ENCODE measurements at regions not wholly inside any gene's neighbourhood (a gene's known extent, or its start where the extent isn't known, plus 50 kb on each side); places are given as distances from the start of the nearest gene placed in this dataset.

GRCh38 chr14:101464984-101465794 lies 96.1 kb upstream of the DIO3 start:
- H3K27ac ChIP-seq: no peak overlapping the region
- TF ChIP-seq CTCF (IDR thresholded peaks at IDR 0.05) (no peak), ZFX (IDR thresholded peaks at IDR 0.05; ENCODE audit: borderline replicate concordance) (no peak)

DNA sequence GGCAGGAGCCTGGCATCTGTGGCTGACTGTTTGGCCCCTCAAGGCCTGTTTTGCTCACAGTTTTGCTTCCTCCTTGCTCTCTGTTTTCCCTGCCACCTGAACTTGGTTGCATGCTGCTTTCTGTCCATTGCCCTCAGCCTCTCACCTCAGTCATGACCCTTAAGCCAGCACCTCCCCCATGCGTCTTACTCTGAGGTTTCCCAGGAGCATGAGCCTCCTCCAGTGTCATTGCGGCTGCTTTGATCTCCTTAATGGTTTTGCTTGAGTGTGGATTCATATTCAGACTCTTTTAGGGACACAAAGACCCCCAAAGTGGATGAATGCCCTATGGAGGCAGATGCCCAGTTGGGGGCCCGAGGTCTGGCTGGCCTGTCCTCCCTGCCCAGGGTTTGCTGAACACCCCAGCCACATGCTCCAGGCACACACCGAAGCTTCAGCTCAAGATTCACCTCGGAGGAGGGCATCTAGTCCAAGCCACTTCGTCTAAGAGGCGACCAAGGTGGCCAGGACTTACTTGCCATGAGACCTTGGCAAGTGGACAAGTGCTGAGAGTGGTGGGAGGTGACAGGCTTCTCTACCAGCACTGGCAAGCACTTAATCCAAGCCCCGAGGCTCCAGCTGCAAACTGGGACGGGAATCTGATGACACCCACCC lies 95.4 kb upstream of the DIO3 start:
- TF ChIP-seq ZFX (IDR thresholded peaks at IDR 0.05; ENCODE audit: borderline replicate concordance): no peak
- no peak for TF ChIP-seq CTCF (IDR thresholded peaks at IDR 0.05)
- no peak overlapping the region for H3K27ac ChIP-seq

DNA sequence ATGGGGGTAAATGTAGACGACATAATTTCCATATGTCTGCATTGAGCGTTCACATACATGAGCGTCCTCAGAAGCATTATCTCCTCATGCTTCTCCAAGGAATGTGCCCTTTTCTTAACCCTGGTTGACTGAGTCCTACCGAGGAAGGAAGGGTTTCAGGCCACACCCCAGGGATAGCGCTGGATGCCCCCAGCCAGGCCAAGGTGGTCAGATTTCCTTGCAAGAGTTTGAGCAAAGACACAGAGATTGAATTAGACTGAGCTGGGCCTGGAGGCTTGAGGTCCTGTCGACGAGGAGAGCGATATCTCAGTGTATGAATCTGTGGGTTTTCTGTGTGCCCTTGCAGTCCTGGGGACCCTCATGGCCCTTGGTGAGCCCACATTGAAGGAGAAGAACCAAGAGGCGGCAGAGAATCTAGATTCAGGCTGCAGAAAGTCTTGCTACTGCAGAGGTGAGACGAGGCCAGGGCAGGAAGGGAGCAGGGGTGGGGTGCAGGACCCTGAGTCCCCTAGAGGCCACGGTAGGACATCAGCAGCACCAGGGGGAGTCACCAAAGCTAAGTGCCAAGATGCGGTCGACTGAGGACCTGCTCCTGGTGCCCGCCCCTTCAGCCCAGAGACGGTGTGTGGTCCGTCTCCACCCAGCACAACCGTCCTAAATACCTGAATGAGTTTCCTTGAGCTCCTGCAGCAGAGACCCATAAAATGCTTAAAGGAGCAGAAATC lies 94.7 kb upstream of the DIO3 start:
- no peak overlapping the region for H3K27ac ChIP-seq
- TF ChIP-seq CTCF (IDR thresholded peaks at IDR 0.05) (no peak), ZFX (IDR thresholded peaks at IDR 0.05; ENCODE audit: borderline replicate concordance) (no peak)

DNA sequence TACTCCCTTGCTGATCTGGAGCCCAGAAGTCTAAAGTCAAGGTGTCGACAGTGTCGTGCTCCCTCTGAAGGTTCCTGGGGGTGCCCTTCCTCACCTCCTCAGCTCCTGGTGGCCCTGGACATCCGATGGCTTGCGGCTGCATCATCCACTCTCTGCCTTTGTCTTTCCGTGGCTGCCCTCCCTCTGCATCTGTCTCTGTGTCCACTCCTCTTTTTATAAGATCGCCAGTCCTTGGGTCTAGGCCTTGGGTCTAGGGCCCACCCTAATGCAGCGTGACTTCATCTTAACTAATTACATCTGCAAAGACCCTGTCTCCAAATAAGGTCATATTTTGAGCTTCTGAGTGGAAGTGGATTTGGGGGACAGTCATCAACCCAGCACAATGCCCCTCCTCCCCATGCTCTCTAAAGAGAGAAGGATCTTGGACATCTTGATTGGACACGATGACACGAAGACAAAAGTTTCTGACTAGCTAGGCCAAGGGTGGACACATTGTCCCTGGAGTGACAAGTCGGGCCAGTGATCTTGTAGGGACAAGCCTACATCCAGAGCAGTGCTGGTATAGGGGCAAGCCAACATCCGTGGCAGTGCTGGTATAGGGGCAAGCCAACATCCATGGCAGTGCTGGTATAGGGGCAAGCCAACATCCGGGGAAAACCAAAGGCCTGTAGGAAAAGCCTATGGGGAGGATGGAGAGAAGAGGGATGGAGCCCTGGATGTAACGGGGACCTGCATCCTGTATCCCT lies 93.9 kb upstream of the DIO3 start:
- TF ChIP-seq CTCF (IDR thresholded peaks at IDR 0.05) (no peak), ZFX (IDR thresholded peaks at IDR 0.05; ENCODE audit: borderline replicate concordance) (no peak)
- H3K27ac ChIP-seq: no peak overlapping the region

DNA sequence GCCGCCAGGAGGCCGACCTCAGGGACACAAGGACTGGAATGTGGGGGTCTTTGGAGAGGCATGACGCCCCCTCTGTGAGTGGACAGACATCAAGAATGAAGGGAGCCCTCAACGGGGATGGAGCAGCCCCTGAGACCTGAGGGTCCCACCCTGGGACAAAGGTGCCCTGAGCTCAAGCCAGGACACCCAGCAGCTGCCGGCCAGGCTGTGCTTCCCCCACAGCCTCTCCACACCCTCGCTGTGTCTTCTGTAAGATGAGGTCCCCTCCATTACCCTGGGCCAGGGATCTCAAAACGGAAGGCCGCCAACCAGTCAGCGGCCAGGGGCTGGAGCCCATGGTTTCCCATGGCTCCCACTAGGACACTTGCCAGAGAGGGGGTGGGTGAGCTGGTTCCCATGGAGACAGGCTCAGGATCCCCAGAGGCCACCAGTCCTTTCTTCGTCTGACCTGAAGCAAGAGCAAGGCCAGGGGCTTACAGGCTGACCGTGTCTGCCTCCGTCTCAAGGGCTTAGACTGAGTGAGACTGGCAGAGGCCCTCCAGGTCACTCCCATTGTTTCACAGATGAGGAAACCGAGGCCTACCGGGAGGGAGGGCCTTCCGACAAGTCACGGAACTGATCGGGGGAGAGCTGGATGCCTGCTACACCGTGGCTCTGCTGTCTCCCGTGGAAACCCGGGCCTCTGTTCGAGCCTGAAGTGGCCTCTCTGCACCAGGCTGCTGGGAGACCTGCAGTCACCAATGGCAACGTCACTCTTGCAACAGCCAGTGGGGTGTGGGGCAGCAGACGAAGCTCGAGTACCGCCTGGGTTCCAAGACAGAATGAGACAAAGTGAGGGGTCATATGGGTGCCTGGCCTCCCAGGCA lies 91.7 kb upstream of the DIO3 start:
- no peak overlapping the region for H3K27ac ChIP-seq
- TF ChIP-seq CTCF (IDR thresholded peaks at IDR 0.05) (no peak), ZFX (IDR thresholded peaks at IDR 0.05; ENCODE audit: borderline replicate concordance) (no peak)

DNA sequence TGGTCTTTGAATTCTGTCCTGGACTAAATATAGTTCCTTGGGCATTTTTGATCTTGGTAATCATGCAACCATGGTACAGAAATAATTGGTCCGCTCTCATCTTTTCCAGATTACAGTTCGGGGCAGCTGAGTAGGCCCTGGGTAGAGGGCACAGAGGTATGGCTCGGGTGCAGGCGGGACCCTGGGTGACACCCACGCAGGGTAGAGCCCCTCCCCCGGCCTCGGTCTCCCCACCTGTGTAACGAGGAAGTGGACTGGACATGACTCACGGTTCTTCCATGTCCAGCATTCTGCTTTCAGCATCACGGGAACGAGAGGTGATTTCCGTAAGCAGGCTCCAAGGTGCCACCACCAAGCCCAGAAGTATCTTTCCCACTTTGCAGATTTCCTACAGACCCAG lies 91.0 kb upstream of the DIO3 start:
- no peak overlapping the region for H3K27ac ChIP-seq

More for the DNA sequence above, 91.0 kb upstream of the DIO3 start:
- TF ChIP-seq CTCF (IDR thresholded peaks at IDR 0.05): no peak
- no peak for TF ChIP-seq ZFX (IDR thresholded peaks at IDR 0.05; ENCODE audit: borderline replicate concordance)

Data from 22Rv1 (cell line).